GM12874 (cell line): ENCODE measurements at regions not wholly inside any gene's neighbourhood (a gene's known extent, or its start where the extent isn't known, plus 50 kb on each side); places are given as distances from the start of the nearest gene placed in this dataset.

Experiments used
- TF ChIP-seq, protein P1 (sequence below): IDR thresholded peaks from 2 replicates; pipeline ENCODE4 v1.5.1; 2011; ENCODE audit warnings: low read depth, mild to moderate bottlenecking, control low read depth, low read length, moderate library complexity; ENCODE audit not compliant: insufficient read depth

DNA sequence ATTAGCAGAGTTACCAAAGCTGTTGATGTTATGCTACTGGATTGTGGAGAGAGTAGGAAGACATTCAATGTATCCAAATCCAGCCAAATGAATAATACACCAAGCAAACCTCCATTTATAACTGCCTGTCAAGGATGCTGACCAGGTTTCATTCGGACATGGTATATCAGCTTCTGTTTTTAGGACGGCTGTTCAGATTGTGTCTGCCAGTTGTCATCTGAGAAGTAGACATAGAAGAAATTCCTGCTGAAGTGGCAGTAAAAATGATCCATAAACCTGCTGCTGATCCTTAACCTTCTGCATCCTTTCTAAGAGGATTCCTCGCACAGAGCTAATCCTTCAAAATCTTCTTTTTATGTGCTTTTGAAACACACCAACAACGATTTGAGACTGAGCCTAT lies 663.6 kb upstream of the PLXNA2 start:
- TF ChIP-seq, protein P1, sequence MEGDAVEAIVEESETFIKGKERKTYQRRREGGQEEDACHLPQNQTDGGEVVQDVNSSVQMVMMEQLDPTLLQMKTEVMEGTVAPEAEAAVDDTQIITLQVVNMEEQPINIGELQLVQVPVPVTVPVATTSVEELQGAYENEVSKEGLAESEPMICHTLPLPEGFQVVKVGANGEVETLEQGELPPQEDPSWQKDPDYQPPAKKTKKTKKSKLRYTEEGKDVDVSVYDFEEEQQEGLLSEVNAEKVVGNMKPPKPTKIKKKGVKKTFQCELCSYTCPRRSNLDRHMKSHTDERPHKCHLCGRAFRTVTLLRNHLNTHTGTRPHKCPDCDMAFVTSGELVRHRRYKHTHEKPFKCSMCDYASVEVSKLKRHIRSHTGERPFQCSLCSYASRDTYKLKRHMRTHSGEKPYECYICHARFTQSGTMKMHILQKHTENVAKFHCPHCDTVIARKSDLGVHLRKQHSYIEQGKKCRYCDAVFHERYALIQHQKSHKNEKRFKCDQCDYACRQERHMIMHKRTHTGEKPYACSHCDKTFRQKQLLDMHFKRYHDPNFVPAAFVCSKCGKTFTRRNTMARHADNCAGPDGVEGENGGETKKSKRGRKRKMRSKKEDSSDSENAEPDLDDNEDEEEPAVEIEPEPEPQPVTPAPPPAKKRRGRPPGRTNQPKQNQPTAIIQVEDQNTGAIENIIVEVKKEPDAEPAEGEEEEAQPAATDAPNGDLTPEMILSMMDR, result no peak

DNA sequence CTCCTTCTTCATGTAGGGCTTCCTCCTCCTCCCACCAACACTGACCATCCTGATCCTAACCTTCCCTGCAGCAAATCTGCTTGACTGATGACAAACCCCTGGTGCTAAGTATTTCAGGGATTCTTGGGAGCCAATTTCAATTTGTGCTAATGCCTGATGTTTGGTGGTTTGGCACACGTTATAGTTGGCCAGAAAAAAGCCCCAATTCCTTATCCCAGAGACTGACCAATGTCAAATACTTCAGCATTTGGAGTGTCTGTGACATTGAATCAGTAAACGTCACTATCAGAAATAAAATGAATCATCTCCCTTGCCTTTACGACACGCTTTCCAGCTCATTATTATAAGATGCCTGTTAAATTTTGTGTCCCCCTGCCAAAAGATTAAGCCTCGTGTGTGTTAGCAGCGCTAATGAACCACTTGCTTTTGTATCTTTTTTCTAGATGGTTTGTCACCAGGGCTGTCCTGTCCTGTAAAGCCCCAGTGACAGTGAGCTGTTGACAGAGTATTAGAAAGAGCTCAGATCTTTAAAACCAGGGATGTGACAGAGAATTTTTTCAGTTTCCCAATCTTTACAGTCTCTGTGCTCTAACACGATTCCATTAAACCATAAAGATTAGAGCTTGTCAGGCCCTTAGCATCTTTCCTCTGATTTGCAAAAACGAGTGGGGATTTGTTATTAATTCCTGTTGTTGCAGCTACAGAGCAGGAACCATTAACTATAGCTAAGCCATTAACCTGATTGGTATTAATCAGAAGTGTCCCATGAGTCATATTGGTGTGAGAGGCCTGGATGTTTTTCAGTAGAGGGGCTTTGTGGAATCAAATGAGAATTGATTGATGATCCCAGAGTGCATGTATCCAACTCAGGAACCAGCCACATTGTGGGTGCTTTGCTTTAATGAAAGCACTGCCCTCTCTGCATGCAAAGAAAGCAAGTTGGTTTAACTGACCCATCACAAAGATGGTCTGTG lies 665.1 kb upstream of the PLXNA2 start:
- TF ChIP-seq, protein P1, result no peak

DNA sequence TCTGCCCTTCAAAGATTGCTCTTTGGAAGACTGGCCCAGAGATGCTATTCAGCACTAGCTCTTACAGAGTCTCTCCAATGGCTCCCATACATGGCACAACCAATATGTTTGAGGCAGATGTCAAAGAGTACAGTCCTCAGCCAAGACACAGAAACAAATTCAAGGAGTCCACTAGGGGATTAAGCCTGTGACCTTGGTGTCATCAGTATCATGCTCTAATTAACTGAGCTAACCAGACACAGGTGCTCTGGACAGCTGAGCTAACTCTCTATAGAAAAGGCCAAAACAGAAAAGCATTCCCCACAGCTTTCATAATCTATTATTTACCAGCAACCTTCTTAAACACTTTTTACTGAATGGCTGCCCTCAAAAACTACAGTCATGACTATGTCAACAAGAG lies 666.0 kb upstream of the PLXNA2 start:
- TF ChIP-seq, protein P1, result no peak

DNA sequence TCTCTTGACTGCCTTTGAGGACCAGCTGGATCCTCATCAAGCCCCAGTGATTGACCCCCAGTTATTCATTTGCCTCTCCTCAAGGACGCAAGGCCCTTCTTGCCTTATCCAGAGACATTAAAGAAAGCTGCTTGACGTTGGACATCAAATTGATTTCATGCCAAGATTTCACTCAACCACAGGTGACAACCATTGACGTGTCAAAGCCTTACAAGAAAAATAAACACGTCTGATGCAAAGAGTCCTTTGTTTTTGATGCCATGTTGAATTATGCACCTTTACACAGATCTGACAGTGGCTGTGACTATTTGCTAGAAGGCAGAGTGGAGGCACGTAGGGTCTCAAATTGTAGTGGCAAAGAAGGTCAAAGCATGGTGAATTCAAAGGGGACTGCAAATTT lies 666.2 kb upstream of the CAMK1G start:
- TF ChIP-seq, protein P1, result no peak

DNA sequence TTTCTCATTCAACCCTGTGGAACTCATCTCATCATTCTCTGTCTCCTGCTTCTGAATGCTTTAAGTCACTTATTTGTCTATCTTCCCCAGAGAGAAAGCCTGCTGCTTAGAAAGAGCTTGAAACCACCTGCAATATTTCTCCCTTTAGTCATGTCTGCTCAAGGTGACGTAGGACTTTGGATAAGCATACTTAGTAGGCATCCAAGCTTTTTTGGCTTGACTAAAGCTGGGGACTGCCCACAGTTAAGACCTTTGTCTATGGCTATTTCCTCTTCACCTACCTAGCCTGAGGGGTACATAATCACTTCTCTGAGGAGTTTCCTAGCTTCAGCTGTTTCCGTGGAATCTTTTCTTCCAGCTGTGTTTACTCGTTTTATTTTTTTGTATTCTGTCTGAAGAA lies 665.8 kb upstream of the CAMK1G start:
- TF ChIP-seq, protein P1, result no peak

DNA sequence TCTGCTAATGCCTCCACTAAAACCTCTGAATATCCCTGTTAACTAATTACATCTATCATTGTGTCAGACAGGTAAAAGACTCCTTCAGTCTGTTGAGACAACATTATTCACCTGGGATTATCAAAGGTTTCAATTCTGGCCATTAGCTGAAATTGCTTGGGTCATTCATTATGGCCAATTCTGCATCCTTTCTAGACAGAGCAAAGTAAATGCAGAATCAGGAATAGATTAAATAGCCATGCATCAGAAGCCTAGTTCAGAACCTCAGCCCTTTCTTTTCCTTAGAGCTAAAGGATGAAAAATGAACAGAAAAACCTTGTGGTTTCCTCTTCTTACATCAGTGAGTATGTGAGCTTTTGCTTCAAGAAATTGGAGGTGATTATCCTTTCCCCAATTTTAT lies 665.4 kb upstream of the CAMK1G start:
- TF ChIP-seq, protein P1, result no peak

DNA sequence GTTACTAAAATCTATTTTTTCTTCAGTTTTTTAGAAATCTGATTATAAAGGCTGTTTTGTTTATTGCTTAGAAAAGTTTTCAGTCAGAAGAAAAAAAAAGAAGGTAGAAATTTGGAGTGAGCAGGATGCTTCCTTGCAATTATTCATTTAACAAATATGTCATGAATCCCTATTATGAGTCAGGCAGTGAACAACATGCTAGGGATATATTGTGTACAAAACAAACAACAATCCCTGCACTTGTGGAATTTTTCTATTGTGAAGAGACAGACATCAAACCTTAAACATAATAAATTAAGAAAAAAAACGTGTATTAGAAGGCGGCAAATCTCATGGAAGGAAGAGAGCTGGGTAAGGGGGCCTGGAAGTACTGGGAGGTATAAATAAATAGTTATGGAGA lies 664.1 kb upstream of the CAMK1G start:
- TF ChIP-seq, protein P1, result no peak
